Islet precursor cell (in vitro differentiated cells): ENCODE measurements at regions not wholly inside any gene's neighbourhood (a gene's known extent, or its start where the extent isn't known, plus 50 kb on each side); places are given as distances from the start of the nearest gene placed in this dataset.

Experiments used
- DNase-seq: peaks from one replicate; pipeline ENCODE4 v3.0.0-alpha.2; 2018

GRCh38 chr16:86751076-86752030 lies 173.0 kb downstream of the FOXL1 start:
- DNase-seq, result peak; percentile 74

DNA sequence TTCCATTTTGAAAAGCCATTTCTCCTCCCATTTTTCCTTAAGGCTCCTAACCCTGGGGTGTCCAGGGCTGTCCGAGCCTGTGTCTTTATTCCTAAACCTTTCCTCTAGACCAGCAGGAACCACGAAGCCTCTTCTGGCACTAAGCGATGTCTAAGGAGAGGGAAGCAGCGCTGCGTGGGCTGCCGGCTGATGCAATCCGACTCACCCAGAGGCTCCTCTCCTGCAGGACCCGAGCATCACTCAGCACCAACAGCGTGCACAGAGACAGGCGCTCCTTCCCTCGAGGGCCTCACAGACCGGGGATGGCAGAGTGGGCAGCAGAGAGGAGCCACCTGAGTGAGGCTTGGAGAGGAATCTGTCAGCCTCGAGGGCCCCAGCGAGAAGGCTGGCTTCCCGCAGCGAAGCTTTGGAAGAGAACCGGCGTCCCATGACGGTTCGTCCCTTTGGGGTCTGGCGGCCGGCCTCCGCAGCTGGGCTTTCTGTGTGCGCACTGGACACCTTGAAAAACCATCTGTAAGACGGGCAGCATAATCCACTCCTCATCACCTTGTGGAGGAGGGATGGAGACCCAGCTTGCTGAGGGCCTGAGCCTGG lies 174.3 kb downstream of the FOXL1 start:
- no peak for DNase-seq

- DNase-seq, result no peak
Measured at GRCh38 chr16:86753399-86753798, 175.1 kb downstream of the FOXL1 start.

DNA sequence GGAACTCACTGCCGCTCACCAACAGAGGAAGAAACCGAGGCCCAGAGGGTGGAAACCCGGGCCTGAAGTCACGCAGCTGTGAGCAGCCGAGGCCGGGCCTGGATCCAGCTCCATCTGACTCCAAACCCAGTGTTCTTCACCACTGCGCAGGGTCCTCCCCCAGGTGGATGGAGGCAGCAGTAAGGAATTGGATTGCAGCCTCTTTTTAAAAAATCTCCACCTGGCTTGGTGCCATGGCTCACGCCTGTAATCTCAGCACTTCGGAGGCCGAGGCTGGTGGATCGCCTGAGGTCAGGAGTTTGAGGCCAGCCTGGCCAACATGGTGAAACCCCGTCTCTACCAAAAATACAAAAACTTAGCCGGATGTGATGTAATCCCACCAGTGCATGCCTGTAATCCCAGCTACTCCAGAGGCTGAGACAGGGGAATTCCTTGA lies 177.2 kb downstream of the FOXL1 start:
- no peak for DNase-seq

GRCh38 chr16:86756882-86757703 lies 178.7 kb downstream of the FOXL1 start:
- peak; percentile 66 for DNase-seq

DNA sequence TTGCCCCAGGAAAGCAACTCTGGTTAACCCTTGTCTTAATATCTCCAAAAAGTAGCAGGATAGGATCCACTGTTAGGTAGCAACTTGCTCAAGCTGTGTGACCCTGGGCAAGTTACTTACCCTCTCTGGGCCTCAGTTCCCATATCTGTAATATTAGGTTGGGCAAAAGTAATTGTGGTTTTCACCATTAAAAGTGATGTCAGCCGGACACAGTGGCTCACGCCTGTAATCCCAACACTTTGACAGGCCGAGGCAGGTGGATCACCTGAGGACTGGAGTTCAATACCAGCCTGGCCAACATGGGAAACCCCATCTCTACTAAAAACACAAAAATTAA lies 179.3 kb downstream of the FOXL1 start:
- no peak for DNase-seq

GRCh38 chr16:86758932-86759331 lies 180.6 kb downstream of the FOXL1 start:
- DNase-seq, result no peak

GRCh38 chr16:86761111-86762031 lies 183.0 kb downstream of the FOXL1 start:
- DNase-seq, result peak; percentile 78

DNA sequence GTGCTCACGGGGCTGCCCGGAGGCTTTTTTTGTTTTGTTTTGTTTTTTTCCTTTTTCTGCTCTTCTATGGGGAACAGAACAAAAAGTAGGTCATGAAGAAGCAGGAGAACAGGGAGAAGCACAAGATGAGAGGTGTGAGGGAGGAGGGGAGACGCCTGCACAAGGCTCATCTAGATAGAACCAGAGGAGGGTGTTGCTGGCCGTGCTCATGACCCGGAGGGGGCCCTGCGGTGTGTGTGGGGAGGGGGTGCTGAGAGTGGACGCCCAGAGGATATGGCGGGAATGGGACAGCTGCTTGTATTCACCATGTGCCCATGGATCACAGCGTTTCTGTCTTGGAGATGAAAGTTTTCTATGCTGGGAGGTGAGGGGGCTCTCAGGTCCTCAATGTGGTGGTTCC lies 183.7 kb downstream of the FOXL1 start:
- no peak for DNase-seq

- DNase-seq, result no peak
Measured at GRCh38 chr16:86763819-86764218, 185.5 kb downstream of the FOXL1 start.

DNA sequence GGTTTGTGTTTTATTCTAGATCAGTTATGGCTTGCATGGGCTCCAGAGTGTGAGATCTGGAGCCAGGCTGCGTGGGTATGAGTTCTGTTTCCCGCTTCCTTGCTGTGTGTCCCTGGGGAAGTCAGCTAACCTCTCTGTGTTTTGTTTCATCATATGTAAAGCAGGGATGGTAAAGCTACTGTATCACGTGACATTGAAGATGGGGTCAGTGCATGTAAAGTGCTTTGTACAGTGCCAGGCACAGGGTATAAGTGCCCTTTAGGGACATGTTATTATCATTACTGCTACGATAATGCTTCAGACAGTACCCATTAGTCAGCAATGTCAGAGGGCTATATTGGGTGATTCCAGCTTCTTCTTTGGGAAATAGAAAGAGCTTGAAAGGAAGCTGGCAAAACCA lies 186.2 kb downstream of the FOXL1 start:
- no peak for DNase-seq

DNA sequence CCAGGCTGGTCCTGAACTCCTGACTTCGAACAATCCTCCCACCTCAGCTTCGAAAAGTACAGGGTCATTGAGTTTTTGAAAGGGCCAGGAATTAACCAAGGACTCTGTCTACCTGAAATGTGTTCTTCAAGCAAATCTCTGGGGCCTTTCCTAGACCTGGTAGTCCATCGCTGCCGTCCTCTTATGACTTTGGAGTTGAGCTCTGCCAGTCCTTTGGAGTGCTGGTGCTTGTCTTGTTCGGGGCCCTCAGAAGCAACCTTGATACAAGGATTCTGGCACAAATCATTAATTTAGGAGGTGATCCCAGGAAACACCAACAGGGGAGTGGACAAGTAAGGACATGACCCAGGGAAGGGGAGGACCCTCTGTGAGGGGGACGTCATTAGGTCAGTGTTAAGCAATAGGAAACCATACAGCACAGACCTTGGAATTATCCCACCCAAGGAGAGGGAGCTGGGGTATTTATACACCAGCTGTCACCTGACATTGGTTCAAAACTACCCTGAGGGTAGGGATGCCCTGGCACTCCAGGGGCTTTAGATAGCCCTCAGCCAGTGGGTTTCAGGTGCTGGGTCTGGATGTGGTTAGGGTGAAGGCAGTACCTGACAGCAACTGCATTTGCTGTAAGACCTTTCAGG lies 187.2 kb downstream of the FOXL1 start:
- DNase-seq, result no peak

- no peak for DNase-seq
Measured at GRCh38 chr16:86766700-86767099, 188.4 kb downstream of the FOXL1 start.

DNA sequence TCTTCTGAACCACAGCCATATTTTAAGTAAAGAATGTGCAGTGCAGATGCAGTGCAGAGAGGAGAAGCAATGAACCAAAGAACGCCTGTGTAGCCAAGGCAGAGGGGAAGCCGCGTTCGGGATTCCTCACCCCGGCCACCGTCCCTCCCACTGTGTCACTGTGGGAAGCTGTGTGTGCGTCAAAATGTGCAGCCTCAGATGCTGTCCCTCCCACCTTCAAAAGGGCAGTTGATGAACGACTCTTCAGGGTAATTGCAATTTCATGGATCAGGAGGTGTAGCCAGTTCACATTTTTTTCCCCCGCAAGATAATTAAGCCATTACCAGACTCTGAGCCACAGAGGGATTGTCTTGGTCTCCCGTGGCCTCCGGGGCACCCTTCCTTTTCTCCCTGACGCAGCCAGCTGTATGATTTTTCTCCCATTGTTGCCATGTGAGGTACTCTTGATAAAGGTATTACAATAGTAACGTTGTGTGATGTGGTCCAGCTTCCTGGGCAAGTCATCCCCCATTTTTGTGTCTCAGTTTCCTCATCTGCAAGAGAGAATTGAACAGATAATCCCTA lies 190.0 kb downstream of the FOXL1 start:
- no peak for DNase-seq

GRCh38 chr16:86768999-86769398 lies 190.7 kb downstream of the FOXL1 start:
- DNase-seq, result no peak

- DNase-seq, result no peak
Measured at GRCh38 chr16:86771506-86772460, 193.4 kb downstream of the FOXL1 start.

DNA sequence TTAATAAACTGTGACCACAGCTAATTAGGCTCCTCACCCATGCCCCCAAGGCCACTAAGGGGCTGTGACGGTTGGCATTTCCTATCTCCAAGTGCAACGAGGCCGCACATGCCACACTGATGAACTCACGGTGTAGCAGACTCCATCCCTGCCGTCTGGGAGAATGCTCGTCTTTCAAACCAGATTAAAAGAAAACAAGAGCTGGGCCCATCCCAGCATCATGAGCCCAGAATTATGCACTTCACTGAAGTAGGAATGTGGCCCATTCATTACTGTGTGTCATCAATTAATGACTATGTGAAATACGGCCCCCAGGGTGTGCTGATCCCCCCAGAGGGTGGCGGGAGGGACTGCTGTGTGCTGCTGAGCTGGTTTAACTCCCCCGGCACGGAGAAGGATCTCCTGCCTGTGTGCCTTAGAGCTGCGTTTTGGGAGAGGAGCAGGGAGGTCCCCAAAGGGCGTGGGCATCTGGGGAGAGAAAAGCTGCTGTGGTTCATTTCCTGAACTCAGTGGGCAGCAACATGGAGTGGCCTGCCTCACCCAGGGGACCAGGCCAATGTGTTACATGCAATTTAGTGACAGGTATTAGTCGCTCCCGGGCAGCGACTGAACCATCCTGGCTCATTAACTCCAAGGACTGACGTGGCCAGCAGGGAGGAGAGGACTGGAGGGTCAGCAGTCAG lies 194.5 kb downstream of the FOXL1 start:
- DNase-seq, result peak; percentile 80

DNA sequence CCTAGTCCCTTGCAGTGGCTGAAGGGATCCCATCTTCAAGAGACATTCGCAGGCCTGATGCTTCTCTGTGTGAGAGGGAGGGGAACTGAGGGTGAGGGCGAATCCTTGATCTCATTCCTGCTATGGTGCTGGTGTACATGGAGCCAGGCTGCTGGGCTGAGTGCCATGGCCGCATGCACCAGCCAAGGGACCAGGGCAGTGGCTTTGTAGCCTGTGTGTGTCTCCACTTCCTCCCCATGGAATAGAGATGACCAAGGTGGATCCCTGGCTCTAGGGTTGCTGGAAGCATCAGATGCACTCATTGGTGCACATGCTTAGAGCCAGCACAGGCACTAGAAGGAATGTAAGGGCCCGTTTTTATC lies 195.0 kb downstream of the FOXL1 start:
- DNase-seq, result no peak

DNA sequence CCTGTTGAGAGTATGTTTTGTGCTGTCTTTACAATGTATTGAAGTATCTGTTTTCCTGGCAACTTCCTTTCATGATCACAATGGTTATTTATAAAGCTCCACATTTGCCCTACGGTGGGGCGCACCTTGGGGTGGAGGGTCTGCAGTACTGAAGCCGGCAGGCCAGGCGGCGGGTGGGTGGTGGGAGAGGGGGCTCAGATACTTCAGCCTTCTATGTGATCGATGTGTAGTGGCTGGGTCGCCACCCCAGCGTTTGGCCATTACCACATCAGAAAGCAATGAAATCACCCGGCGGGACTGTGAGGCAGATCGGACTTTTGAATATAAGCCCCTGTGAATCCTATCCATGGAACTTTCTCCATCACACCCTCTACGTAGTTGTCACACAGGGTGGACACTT lies 196.6 kb downstream of the FOXL1 start:
- DNase-seq, result no peak

DNA sequence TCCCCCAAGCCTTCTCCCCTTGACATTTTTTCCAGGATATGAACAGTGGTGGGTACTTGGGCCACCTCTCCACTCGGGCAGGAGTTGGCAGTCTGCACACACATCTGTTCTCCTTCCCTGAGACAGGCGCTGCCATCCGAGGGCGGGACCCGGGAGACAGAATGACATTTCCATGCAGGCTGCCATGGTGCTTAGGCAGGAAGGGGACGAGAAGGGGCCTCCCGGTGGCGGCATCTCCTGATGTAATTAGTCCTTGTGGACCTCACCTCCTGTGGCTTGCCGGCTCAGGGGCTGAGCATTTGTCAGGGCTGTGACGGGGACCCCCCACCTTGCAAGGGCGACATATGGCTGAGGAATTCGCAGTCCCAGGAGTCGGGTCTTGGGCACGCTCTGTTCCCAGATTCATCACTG lies 197.2 kb downstream of the FOXL1 start:
- no peak for DNase-seq
